ENCODE measurements at regions not wholly inside any gene's neighbourhood (a gene's known extent, or its start where the extent isn't known, plus 50 kb on each side); places are given as distances from the start of the nearest gene placed in this dataset.
"Not testable (repeated sequence)": the region's sequence is repeated elsewhere in the genome, so short reads cannot be mapped to it uniquely, and the experiment has no call there.

GRCh38 chr1:118429856-118430255, 244.8 kb upstream of the SPAG17 start:
- DNase-seq = no peak
- Mint-ChIP-seq H3K4me1 (no peaks in the 10 kb centered on the region), H3K4me3 (no peak overlapping the region), H3K27me3 (no peaks in the 10 kb centered on the region), H3K9me3 (peaks cover 4 to 9% of the 10 kb centered on the region in 2 donors), H3K27ac (no peak overlapping the region), H3K36me3 (no peaks in the 10 kb centered on the region)
- ATAC-seq (replicated peaks) = no peak

- H3K4me1 Mint-ChIP-seq = no peaks in the 10 kb centered on the region
- H3K36me3 Mint-ChIP-seq = no peaks in the 10 kb centered on the region
- no peak overlapping the region for H3K27ac Mint-ChIP-seq
- H3K9me3 Mint-ChIP-seq = peaks cover 2 to 4% of the 10 kb centered on the region in 2 donors
- ATAC-seq (replicated peaks) (no peak), DNase-seq (no peak)
- H3K27me3 Mint-ChIP-seq = no peaks in the 10 kb centered on the region
- H3K4me3 Mint-ChIP-seq = no peak overlapping the region
Observed at GRCh38 chr1:118421868-118422350, 236.9 kb upstream of the SPAG17 start.

GRCh38 chr1:118404024-118404423, 219.0 kb upstream of the SPAG17 start:
- Mint-ChIP-seq H3K36me3 (no peaks in the 10 kb centered on the region), H3K27me3 (no peaks in the 10 kb centered on the region), H3K4me1 (no peaks in the 10 kb centered on the region), H3K27ac (no peak overlapping the region), H3K4me3 (no peak overlapping the region), H3K9me3 (peaks cover 14 to 15% of the 10 kb centered on the region in 2 donors)
- ATAC-seq (replicated peaks) (no peak), DNase-seq (no peak)

- no peak for DNase-seq
- peaks cover 0 to 2% of the 10 kb centered on the region in 2 donors for H3K9me3 Mint-ChIP-seq
Observed at GRCh38 chr1:118397496-118397859, 212.4 kb upstream of the SPAG17 start.

GRCh38 chr1:118396829-118397495, 211.9 kb upstream of the SPAG17 start:
- no peak overlapping the region for H3K4me3 Mint-ChIP-seq
- ATAC-seq (replicated peaks) = no peak
- no peaks in the 10 kb centered on the region for H3K36me3 Mint-ChIP-seq

More at GRCh38 chr1:118397496-118397859, 212.4 kb upstream of the SPAG17 start:
- no peak overlapping the region for H3K27ac Mint-ChIP-seq
- H3K4me3 Mint-ChIP-seq = no peak overlapping the region
- no peaks in the 10 kb centered on the region for H3K36me3 Mint-ChIP-seq
- ATAC-seq (replicated peaks) = no peak
- H3K27me3 Mint-ChIP-seq = no peaks in the 10 kb centered on the region
- H3K4me1 Mint-ChIP-seq = no peaks in the 10 kb centered on the region

GRCh38 chr1:118396279-118396678, 211.3 kb upstream of the SPAG17 start:
- H3K27me3 Mint-ChIP-seq = no peaks in the 10 kb centered on the region
- ATAC-seq (replicated peaks) = no peak
- DNase-seq = no peak
- no peak overlapping the region for H3K4me3 Mint-ChIP-seq
- H3K36me3 Mint-ChIP-seq = no peaks in the 10 kb centered on the region
- H3K4me1 Mint-ChIP-seq = no peaks in the 10 kb centered on the region
- peaks cover 0 to 2% of the 10 kb centered on the region in 2 donors for H3K9me3 Mint-ChIP-seq
- H3K27ac Mint-ChIP-seq = no peak overlapping the region

More at GRCh38 chr1:118396829-118397495, 211.9 kb upstream of the SPAG17 start:
- Mint-ChIP-seq H3K27me3 (no peaks in the 10 kb centered on the region), H3K4me1 (no peaks in the 10 kb centered on the region), H3K9me3 (peaks cover 0 to 2% of the 10 kb centered on the region in 2 donors), H3K27ac (no peak overlapping the region)
- DNase-seq = no peak

- ATAC-seq (replicated peaks) = no peak
- Mint-ChIP-seq H3K4me1 (no peaks in the 10 kb centered on the region), H3K27me3 (no peaks in the 10 kb centered on the region), H3K9me3 (peaks cover 0 to 2% of the 10 kb centered on the region in 2 donors), H3K36me3 (no peaks in the 10 kb centered on the region), H3K4me3 (no peak overlapping the region), H3K27ac (no peak overlapping the region)
- no peak for DNase-seq
Observed at GRCh38 chr1:118395430-118395991, 210.5 kb upstream of the SPAG17 start.

- H3K4me1 Mint-ChIP-seq = no peaks in the 10 kb centered on the region
- H3K9me3 Mint-ChIP-seq = no peaks in the 10 kb centered on the region
- H3K4me3 Mint-ChIP-seq = no peak overlapping the region
- ATAC-seq (replicated peaks) (no peak), DNase-seq (no peak)
- H3K36me3 Mint-ChIP-seq = no peaks in the 10 kb centered on the region
- H3K27me3 Mint-ChIP-seq = no peaks in the 10 kb centered on the region
- H3K27ac Mint-ChIP-seq = no peak overlapping the region
Observed at GRCh38 chr1:118390955-118391354, 205.9 kb upstream of the SPAG17 start.

- H3K27me3 Mint-ChIP-seq = no peaks in the 10 kb centered on the region
- H3K4me1 Mint-ChIP-seq = no peaks in the 10 kb centered on the region
- H3K9me3 Mint-ChIP-seq = no peaks in the 10 kb centered on the region
- no peak overlapping the region for H3K4me3 Mint-ChIP-seq
- H3K27ac Mint-ChIP-seq = no peak overlapping the region
- DNase-seq (no peak), ATAC-seq (replicated peaks) (no peak)
- H3K36me3 Mint-ChIP-seq = no peaks in the 10 kb centered on the region
Observed at GRCh38 chr1:118388301-118388959, 203.4 kb upstream of the SPAG17 start.

- ATAC-seq (replicated peaks) (no peak), DNase-seq (no peak)
- Mint-ChIP-seq H3K9me3 (peaks cover 9% of the 10 kb centered on the region in 2 donors), H3K4me3 (no peak overlapping the region), H3K27me3 (no peaks in the 10 kb centered on the region), H3K4me1 (no peaks in the 10 kb centered on the region), H3K27ac (no peak overlapping the region), H3K36me3 (no peaks in the 10 kb centered on the region)
Observed at GRCh38 chr1:118381197-118381869, 196.3 kb upstream of the SPAG17 start.

- not testable (repeated sequence) for H3K4me3 Mint-ChIP-seq; H3K36me3 Mint-ChIP-seq; H3K4me1 Mint-ChIP-seq; H3K27me3 Mint-ChIP-seq; H3K27ac Mint-ChIP-seq; DNase-seq; ATAC-seq (replicated peaks)
- H3K9me3 Mint-ChIP-seq = peaks cover 13 to 19% of the 10 kb centered on the region in 2 donors
Observed at GRCh38 chr1:118377183-118377582, 192.2 kb upstream of the SPAG17 start.

GRCh38 chr1:118371612-118372011, 186.6 kb upstream of the SPAG17 start:
- no peaks in the 10 kb centered on the region for H3K36me3 Mint-ChIP-seq
- H3K27me3 Mint-ChIP-seq = no peaks in the 10 kb centered on the region
- DNase-seq = no peak
- no peak overlapping the region for H3K4me3 Mint-ChIP-seq
- no peak overlapping the region for H3K27ac Mint-ChIP-seq
- peaks cover 14 to 19% of the 10 kb centered on the region in 2 donors for H3K9me3 Mint-ChIP-seq
- no peak for ATAC-seq (replicated peaks)
- no peaks in the 10 kb centered on the region for H3K4me1 Mint-ChIP-seq

- Mint-ChIP-seq H3K4me1 (no peaks in the 10 kb centered on the region), H3K36me3 (no peaks in the 10 kb centered on the region), H3K27me3 (no peaks in the 10 kb centered on the region), H3K9me3 (peaks cover 19% of the 10 kb centered on the region in 2 donors), H3K4me3 (no peak overlapping the region), H3K27ac (no peak overlapping the region)
- DNase-seq = no peak
- ATAC-seq (replicated peaks) = no peak
Observed at GRCh38 chr1:118370861-118371260, 185.8 kb upstream of the SPAG17 start.

- Mint-ChIP-seq H3K36me3 (no peaks in the 10 kb centered on the region), H3K27me3 (no peaks in the 10 kb centered on the region), H3K4me3 (no peak overlapping the region), H3K4me1 (no peaks in the 10 kb centered on the region), H3K9me3 (peaks cover 19% of the 10 kb centered on the region in 2 donors), H3K27ac (no peak overlapping the region)
- ATAC-seq (replicated peaks) (no peak), DNase-seq (no peak)
Observed at GRCh38 chr1:118366286-118366685, 181.3 kb upstream of the SPAG17 start.
